Upper lobe of left lung (tissue), 6 donors: ENCODE measurements at regions not wholly inside any gene's neighbourhood (a gene's known extent, or its start where the extent isn't known, plus 50 kb on each side); places are given as distances from the start of the nearest gene placed in this dataset.

ENCODE experiments used
- ATAC-seq, 2 donors: fragments of 200-7000 bp; cut with Tn5 transposase; one replicate each; pipeline ENCODE4 v1.9.1; 2022; ENCODE audit warnings: mild to moderate bottlenecking in 2 of 2, moderate library complexity in 2 of 2; ENCODE audit not compliant: low FRiP score in 2 of 2
- DNase-seq, 2 donors: peaks; one replicate each; pipeline ENCODE4 v3.0.0-alpha.2; 2019 to 2020
- H3K27ac ChIP-seq, 4 donors: fragments of 200-600 bp; sonication (generic); one replicate each; pipeline ENCODE4 v1.5.1; 2016 to 2019
- H3K27me3 ChIP-seq, 4 donors: fragments of 200-600 bp; sonication (generic); one replicate each; pipeline ENCODE4 v1.5.1; 2017 to 2019
- H3K36me3 ChIP-seq, 4 donors: fragments of 200-600 bp; sonication (generic); one replicate each; pipeline ENCODE4 v1.5.1; 2016 to 2019
- H3K4me1 ChIP-seq, 4 donors: fragments of 200-600 bp; sonication (generic); one replicate each; pipeline ENCODE4 v1.5.1; 2018 to 2019
- H3K4me3 ChIP-seq, 4 donors: fragments of 200-600 bp; sonication (generic); one replicate each; pipeline ENCODE4 v1.5.1; 2017 to 2019; ENCODE audit warnings: mild to moderate bottlenecking in 2 of 4, moderate library complexity in 1 of 4
- H3K9me3 ChIP-seq, 4 donors: fragments of 200-600 bp; sonication (generic); one replicate each; pipeline ENCODE4 v1.5.1; 2018 to 2019
- EP300 ChIP-seq, 4 donors: sonication (generic); formaldehyde crosslinking; IDR thresholded peaks; one replicate each; pipeline ENCODE4 v1.5.1; 2017; ENCODE audit warnings: antibody characterized with exemption in 4 of 4, control low read depth in 2 of 4
- POLR2A ChIP-seq, 4 donors: fragments of 450-650 bp; IDR thresholded peaks; one replicate each; pipeline ENCODE4 v1.5.1; 2016 to 2017; ENCODE audit warnings: antibody characterized with exemption in 4 of 4, mild to moderate bottlenecking in 2 of 4
- POLR2AphosphoS5 ChIP-seq, 2 donors: sonication (generic); formaldehyde crosslinking; IDR thresholded peaks; one replicate each; pipeline ENCODE4 v1.5.1; 2017; ENCODE audit warnings: antibody characterized with exemption in 2 of 2
- WGBS, 2 donors: methylation state at CpG; one replicate each; pipeline ENCODE4 v1.1.5; 2017 to 2018; 5-methylcytosine and 5-hydroxymethylcytosine counted together
- TF ChIP-seq, protein P1 (sequence below), 6 experiments: fragments of 450-650 bp in 4 of 6; fragments of 200-600 bp in 2 of 6; sonication (generic) in 2 of 6; IDR thresholded peaks; one replicate each; pipeline ENCODE4 v1.5.1; 2016 to 2019; ENCODE audit warnings: antibody characterized with exemption in 6 of 6
- donor health status: DM: no; HTN: no; CAD: no; lungs with moderate emphysema.
- donor health status: DM: no; HTN: yes; CAD: no; lungs with severe emphysema.

DNA sequence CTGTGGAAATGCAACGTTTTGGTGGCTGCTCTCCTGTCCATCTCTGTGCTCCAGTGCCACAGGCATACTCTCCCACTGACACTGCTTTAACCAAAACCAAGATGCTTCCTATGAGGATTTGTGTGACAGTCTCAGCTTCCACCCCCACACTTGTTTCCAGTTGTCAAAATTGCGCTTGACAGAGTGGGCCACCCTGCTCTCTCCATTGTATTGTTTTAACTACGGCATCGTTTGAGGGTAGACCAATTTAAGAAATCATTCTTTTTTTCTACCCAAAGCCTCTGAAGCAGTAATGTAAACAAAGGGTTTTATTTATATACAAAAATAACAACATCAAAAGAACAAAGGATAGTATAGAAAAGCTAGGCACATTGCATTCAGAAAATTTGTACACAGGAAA lies 178.0 kb downstream of the INHBA start:
- 34 to 43% methylated on average over 4 of the region's 4 CpGs for WGBS, 2 donors
- TF ChIP-seq POLR2A (IDR thresholded peaks at IDR 0.05) (no peak), POLR2AphosphoS5 (IDR thresholded peaks at IDR 0.05) (no peak), EP300 (IDR thresholded peaks at IDR 0.05) (no peak)
- TF ChIP-seq, protein P1, sequence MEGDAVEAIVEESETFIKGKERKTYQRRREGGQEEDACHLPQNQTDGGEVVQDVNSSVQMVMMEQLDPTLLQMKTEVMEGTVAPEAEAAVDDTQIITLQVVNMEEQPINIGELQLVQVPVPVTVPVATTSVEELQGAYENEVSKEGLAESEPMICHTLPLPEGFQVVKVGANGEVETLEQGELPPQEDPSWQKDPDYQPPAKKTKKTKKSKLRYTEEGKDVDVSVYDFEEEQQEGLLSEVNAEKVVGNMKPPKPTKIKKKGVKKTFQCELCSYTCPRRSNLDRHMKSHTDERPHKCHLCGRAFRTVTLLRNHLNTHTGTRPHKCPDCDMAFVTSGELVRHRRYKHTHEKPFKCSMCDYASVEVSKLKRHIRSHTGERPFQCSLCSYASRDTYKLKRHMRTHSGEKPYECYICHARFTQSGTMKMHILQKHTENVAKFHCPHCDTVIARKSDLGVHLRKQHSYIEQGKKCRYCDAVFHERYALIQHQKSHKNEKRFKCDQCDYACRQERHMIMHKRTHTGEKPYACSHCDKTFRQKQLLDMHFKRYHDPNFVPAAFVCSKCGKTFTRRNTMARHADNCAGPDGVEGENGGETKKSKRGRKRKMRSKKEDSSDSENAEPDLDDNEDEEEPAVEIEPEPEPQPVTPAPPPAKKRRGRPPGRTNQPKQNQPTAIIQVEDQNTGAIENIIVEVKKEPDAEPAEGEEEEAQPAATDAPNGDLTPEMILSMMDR (IDR thresholded peaks at IDR 0.05) = no peak
- no peaks in the 10 kb centered on the region for H3K27me3 ChIP-seq
- DNase-seq = no peak
- H3K4me3 ChIP-seq = no peak overlapping the region
- H3K9me3 ChIP-seq = peaks cover 0 to 10% (median 0%) of the 10 kb centered on the region in 4 donors
- no peaks in the 10 kb centered on the region for H3K4me1 ChIP-seq
- no peaks in the 10 kb centered on the region for H3K36me3 ChIP-seq
- ATAC-seq = no peak
- H3K27ac ChIP-seq = no peak overlapping the region

- ATAC-seq (no peak), DNase-seq (no peak)
- Histone ChIP-seq H3K27ac (no peak overlapping the region), H3K36me3 (no peaks in the 10 kb centered on the region), H3K4me3 (no peak overlapping the region), H3K9me3 (peaks cover 0 to 10% (median 0%) of the 10 kb centered on the region in 4 donors), H3K4me1 (no peaks in the 10 kb centered on the region), H3K27me3 (no peaks in the 10 kb centered on the region)
- TF ChIP-seq, protein P1 (IDR thresholded peaks at IDR 0.05) = no peak
- no peak for TF ChIP-seq POLR2AphosphoS5 (IDR thresholded peaks at IDR 0.05)
- no peak for TF ChIP-seq EP300 (IDR thresholded peaks at IDR 0.05)
- TF ChIP-seq POLR2A (IDR thresholded peaks at IDR 0.05) = no peak
- WGBS, 2 donors = 81 to 93% methylated on average over 7 of the region's 7 CpGs
These were observed 182.4 kb downstream of the INHBA start for GRCh38 chr7:41520445-41520844.

DNA sequence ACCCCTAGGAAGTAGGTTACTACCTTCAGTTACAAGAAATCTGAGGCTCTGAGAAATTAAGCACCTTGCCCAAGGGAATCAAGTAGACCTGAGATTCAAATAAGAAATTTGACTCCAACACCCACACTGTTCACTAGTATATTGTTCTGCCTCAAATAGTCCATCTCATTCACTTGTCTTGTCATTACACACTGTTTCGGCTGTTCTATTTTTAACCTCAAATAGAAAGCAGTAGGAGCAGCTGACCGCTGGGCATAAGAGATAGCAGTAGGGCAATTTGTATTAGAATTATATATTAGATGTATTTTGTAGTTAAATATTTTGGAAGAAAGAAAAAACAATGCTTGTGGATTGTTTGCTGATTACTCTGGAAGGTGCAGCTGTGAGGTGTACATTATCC lies 185.1 kb downstream of the INHBA start:
- Histone ChIP-seq H3K4me3 (no peak overlapping the region), H3K27me3 (no peaks in the 10 kb centered on the region), H3K27ac (no peak overlapping the region), H3K9me3 (peaks cover 0 to 2% (median 0%) of the 10 kb centered on the region in 4 donors), H3K4me1 (no peaks in the 10 kb centered on the region), H3K36me3 (no peaks in the 10 kb centered on the region)
- DNase-seq = no peak
- TF ChIP-seq POLR2A (IDR thresholded peaks at IDR 0.05) = no peak
- TF ChIP-seq, protein P1 (IDR thresholded peaks at IDR 0.05) = no peak
- TF ChIP-seq EP300 (IDR thresholded peaks at IDR 0.05) = no peak
- no peak for TF ChIP-seq POLR2AphosphoS5 (IDR thresholded peaks at IDR 0.05)
- WGBS, 2 donors = 83 to 93% methylated on average over 2 of the region's 2 CpGs
- ATAC-seq = no peak

GRCh38 chr7:41508755-41509154 lies 194.1 kb downstream of the INHBA start:
- Histone ChIP-seq H3K9me3 (no peaks in the 10 kb centered on the region), H3K27me3 (no peaks in the 10 kb centered on the region), H3K36me3 (no peaks in the 10 kb centered on the region), H3K27ac (no peak overlapping the region), H3K4me3 (no peak overlapping the region), H3K4me1 (no peaks in the 10 kb centered on the region)
- TF ChIP-seq POLR2A (IDR thresholded peaks at IDR 0.05) (no peak), EP300 (IDR thresholded peaks at IDR 0.05) (no peak)
- DNase-seq (no peak), ATAC-seq (no peak)
- WGBS, 2 donors = 50 to 51% methylated on average over 4 of the region's 4 CpGs

DNA sequence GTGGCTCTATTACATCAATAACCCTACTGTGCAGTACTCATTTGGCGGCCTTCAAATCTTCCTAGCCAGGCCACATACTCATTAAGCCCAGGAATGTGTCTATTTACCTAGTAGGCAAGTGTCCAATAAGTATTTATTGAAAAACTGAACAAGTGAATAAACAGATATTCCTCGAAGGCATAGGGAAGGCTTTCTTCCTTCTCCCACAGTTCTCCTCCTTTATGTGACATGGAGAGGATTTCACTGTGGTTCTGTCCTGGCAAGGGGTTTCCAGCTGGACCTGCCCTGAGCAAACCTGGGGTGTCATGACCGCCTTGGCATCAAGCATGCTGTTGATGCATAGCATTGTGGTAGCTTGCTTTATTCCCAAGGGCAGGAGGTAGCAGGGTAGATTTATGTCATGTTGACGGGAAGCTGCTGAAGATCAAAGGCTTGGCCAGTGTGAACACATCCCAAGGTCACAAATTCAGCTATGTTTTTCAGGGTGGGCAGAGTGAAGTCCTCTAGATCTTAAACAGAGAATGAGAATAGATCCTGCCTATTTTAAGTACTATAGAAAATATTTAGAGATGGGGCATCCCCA lies 195.1 kb downstream of the INHBA start:
- no peaks in the 10 kb centered on the region for H3K27me3 ChIP-seq
- ATAC-seq (no peak), DNase-seq (no peak)
- TF ChIP-seq, protein P1 (IDR thresholded peaks at IDR 0.05) = no peak
- TF ChIP-seq EP300 (IDR thresholded peaks at IDR 0.05) = no peak
- no peak for TF ChIP-seq POLR2AphosphoS5 (IDR thresholded peaks at IDR 0.05)
- H3K27ac ChIP-seq = no peak overlapping the region
- H3K9me3 ChIP-seq = no peaks in the 10 kb centered on the region
- H3K4me3 ChIP-seq = no peak overlapping the region
- no peaks in the 10 kb centered on the region for H3K4me1 ChIP-seq
- WGBS, 2 donors = 69 to 74% methylated on average over 4 of the region's 4 CpGs
- H3K36me3 ChIP-seq = no peaks in the 10 kb centered on the region
